Stomach (tissue), 4 donors: ENCODE measurements at regions not wholly inside any gene's neighbourhood (a gene's known extent, or its start where the extent isn't known, plus 50 kb on each side); places are given as distances from the start of the nearest gene placed in this dataset.

Source experiments
- POLR2A ChIP-seq, 4 donors: fragments of 450-650 bp; IDR thresholded peaks; one replicate each; pipeline ENCODE4 v1.6.1; 2016; ENCODE audit warnings: antibody characterized with exemption in 4 of 4, control low read depth in 2 of 4, mild to moderate bottlenecking in 1 of 4, moderate library complexity in 1 of 4
- POLR2AphosphoS5 ChIP-seq, 3 donors: sonication (generic); formaldehyde crosslinking; IDR thresholded peaks; one replicate each; pipeline ENCODE4 v1.6.1; 2016; ENCODE audit warnings: antibody characterized with exemption in 3 of 3
- TF ChIP-seq, protein P1 (sequence below), 7 experiments: fragments of 450-650 bp in 4 of 7; fragments of 200-600 bp in 3 of 7; sonication (generic) in 3 of 7; IDR thresholded peaks; one replicate each; pipeline ENCODE4 v1.5.1; 2016 to 2019; ENCODE audit warnings: antibody characterized with exemption in 7 of 7, control low read depth in 2 of 7, mild to moderate bottlenecking in 1 of 7

GRCh38 chr12:58529897-58530741, 390.2 kb downstream of the LRIG3 start:
- TF ChIP-seq POLR2A (IDR thresholded peaks at IDR 0.05) (no peak), POLR2AphosphoS5 (IDR thresholded peaks at IDR 0.05) (peak in 2 of 3 donors; percentile 11 to 59)
- TF ChIP-seq, protein P1, sequence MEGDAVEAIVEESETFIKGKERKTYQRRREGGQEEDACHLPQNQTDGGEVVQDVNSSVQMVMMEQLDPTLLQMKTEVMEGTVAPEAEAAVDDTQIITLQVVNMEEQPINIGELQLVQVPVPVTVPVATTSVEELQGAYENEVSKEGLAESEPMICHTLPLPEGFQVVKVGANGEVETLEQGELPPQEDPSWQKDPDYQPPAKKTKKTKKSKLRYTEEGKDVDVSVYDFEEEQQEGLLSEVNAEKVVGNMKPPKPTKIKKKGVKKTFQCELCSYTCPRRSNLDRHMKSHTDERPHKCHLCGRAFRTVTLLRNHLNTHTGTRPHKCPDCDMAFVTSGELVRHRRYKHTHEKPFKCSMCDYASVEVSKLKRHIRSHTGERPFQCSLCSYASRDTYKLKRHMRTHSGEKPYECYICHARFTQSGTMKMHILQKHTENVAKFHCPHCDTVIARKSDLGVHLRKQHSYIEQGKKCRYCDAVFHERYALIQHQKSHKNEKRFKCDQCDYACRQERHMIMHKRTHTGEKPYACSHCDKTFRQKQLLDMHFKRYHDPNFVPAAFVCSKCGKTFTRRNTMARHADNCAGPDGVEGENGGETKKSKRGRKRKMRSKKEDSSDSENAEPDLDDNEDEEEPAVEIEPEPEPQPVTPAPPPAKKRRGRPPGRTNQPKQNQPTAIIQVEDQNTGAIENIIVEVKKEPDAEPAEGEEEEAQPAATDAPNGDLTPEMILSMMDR (IDR thresholded peaks at IDR 0.05) = no peak
